Ishikawa (cell line): ENCODE measurements at regions not wholly inside any gene's neighbourhood (a gene's known extent, or its start where the extent isn't known, plus 50 kb on each side); places are given as distances from the start of the nearest gene placed in this dataset.

ENCODE experiments used
- CEBPB ChIP-seq: IDR thresholded peaks from 2 replicates; pipeline ENCODE4 v1.6.1; 2012
- EP300 ChIP-seq: IDR thresholded peaks from 2 replicates; pipeline ENCODE4 v1.6.1; 2012; ENCODE audit warnings: borderline replicate concordance
- FOXM1 ChIP-seq: IDR thresholded peaks from 2 replicates; pipeline ENCODE4 v1.6.1; 2012; ENCODE audit warnings: low read depth, borderline replicate concordance
- MAX ChIP-seq: IDR thresholded peaks from 2 replicates; pipeline ENCODE4 v1.6.1; 2012
- REST ChIP-seq: IDR thresholded peaks from 2 replicates; pipeline ENCODE4 v1.6.1; 2012; ENCODE audit warnings: low read depth, mild to moderate bottlenecking
- USF1 ChIP-seq: IDR thresholded peaks from 2 replicates; pipeline ENCODE4 v1.6.1; 2012
- YY1 ChIP-seq: IDR thresholded peaks from 2 replicates; pipeline ENCODE4 v1.6.1; 2012; ENCODE audit warnings: low read depth
- ZBTB7A ChIP-seq: IDR thresholded peaks from 2 replicates; pipeline ENCODE4 v1.6.1; 2012; ENCODE audit warnings: low read depth

- TF ChIP-seq USF1 (no peak), EP300 (no peak), MAX (no peak), YY1 (no peak), REST (no peak), CEBPB (no peak), ZBTB7A (no peak), FOXM1 (no peak)
These were observed 1119.8 kb upstream of the LRRTM3 start for GRCh38 chr10:65805993-65806392.
